WTC11 (cell line): ENCODE measurements at regions not wholly inside any gene's neighbourhood (a gene's known extent, or its start where the extent isn't known, plus 50 kb on each side); places are given as distances from the start of the nearest gene placed in this dataset.

Experiments used
- ATAC-seq: fragments of 200-7000 bp; cut with Tn5 transposase; 2 replicates; pipeline ENCODE4 v1.10.0; 2021; ENCODE audit warnings: mild to moderate bottlenecking, moderate library complexity
- CTCF ChIA-PET: fragments of 300-600 bp; sonication (Branson Sonifier 250); formaldehyde crosslinking; loops from one replicate; lab custom pipeline; 2021; ENCODE audit warnings: antibody characterized with exemption; lab: Charles Lee
- POLR2A ChIA-PET: fragments of 350-600 bp; sonication (Branson Sonifier 250); formaldehyde crosslinking; loops from one replicate; lab custom pipeline; 2021; ENCODE audit warnings: antibody characterized with exemption; lab: Charles Lee
- DNase-seq: peaks from one replicate; pipeline ENCODE4 v3.0.0; 2021; ENCODE audit warnings: low spot score
- H3K27ac Mint-ChIP-seq: 2 replicates; pipeline ENCODE4 v1.8.0; 2021; ENCODE audit warnings: mixed read lengths
- H3K27me3 Mint-ChIP-seq: 2 replicates; pipeline ENCODE4 v1.8.0; 2021; ENCODE audit warnings: low read depth, mild to moderate bottlenecking, moderate library complexity, mixed read lengths
- H3K36me3 Mint-ChIP-seq: 2 replicates; pipeline ENCODE4 v1.8.0; 2021; ENCODE audit warnings: mixed read lengths
- H3K4me1 Mint-ChIP-seq: 2 replicates; pipeline ENCODE4 v1.8.0; 2022; ENCODE audit warnings: mixed read lengths
- H3K4me3 Mint-ChIP-seq: 2 replicates; pipeline ENCODE4 v1.8.0; 2021; ENCODE audit warnings: mild to moderate bottlenecking, moderate library complexity, mixed read lengths
- H3K9me3 Mint-ChIP-seq: 2 replicates; pipeline ENCODE4 v1.8.0; 2021; ENCODE audit warnings: mixed read lengths
- ATF1 ChIP-seq: sonication (generic); formaldehyde crosslinking; IDR thresholded peaks from 2 replicates; pipeline ENCODE4 v1.8.1; 2023; ENCODE audit warnings: mild to moderate bottlenecking, moderate library complexity, missing genetic modification reagents
- CREM ChIP-seq: sonication (generic); formaldehyde crosslinking; IDR thresholded peaks from 2 replicates; pipeline ENCODE4 v1.8.1; 2022; ENCODE audit warnings: mild to moderate bottlenecking, missing genetic modification reagents, moderate library complexity
- ESRRA ChIP-seq: sonication (generic); formaldehyde crosslinking; IDR thresholded peaks from 2 replicates; pipeline ENCODE4 v1.8.1; 2022; ENCODE audit warnings: mild to moderate bottlenecking, missing genetic modification reagents, borderline replicate concordance
- ETV6 ChIP-seq: sonication (generic); formaldehyde crosslinking; IDR thresholded peaks from 2 replicates; pipeline ENCODE4 v1.8.1; 2022; ENCODE audit warnings: mild to moderate bottlenecking, missing genetic modification reagents
- GABPB1 ChIP-seq: sonication (generic); formaldehyde crosslinking; IDR thresholded peaks from 2 replicates; pipeline ENCODE4 v1.8.1; 2023; ENCODE audit warnings: mild to moderate bottlenecking, missing genetic modification reagents
- PRDM15 ChIP-seq: sonication (generic); formaldehyde crosslinking; IDR thresholded peaks from 2 replicates; pipeline ENCODE4 v1.8.0; 2022; ENCODE audit warnings: missing genetic modification reagents
- ZNF232 ChIP-seq: sonication (generic); formaldehyde crosslinking; IDR thresholded peaks from 2 replicates; pipeline ENCODE4 v1.8.0; 2022; ENCODE audit warnings: mild to moderate bottlenecking, missing genetic modification reagents
- ZNF396 ChIP-seq: fragments of 250-450 bp; sonication (Bioruptor Pico); IDR thresholded peaks from 2 replicates; pipeline ENCODE4 v1.8.0; 2021; ENCODE audit warnings: mild to moderate bottlenecking, moderate library complexity, borderline replicate concordance
- TF ChIP-seq, protein P1 (sequence below): fragments of 250-450 bp; sonication (Bioruptor Pico); IDR thresholded peaks from 2 replicates; pipeline ENCODE4 v1.9.0; 2021; ENCODE audit warnings: moderate library complexity, mild to moderate bottlenecking, inconsistent platforms, borderline replicate concordance
- TF ChIP-seq, protein P2 (sequence below): sonication (generic); formaldehyde crosslinking; IDR thresholded peaks from 2 replicates; pipeline ENCODE4 v1.8.0; 2022; ENCODE audit warnings: mild to moderate bottlenecking, missing genetic modification reagents
- TF ChIP-seq, protein P3 (sequence below): fragments of 250-450 bp; sonication (Bioruptor Pico); IDR thresholded peaks from 2 replicates; pipeline ENCODE4 v1.9.0; 2021; ENCODE audit warnings: mild to moderate bottlenecking

DNA sequence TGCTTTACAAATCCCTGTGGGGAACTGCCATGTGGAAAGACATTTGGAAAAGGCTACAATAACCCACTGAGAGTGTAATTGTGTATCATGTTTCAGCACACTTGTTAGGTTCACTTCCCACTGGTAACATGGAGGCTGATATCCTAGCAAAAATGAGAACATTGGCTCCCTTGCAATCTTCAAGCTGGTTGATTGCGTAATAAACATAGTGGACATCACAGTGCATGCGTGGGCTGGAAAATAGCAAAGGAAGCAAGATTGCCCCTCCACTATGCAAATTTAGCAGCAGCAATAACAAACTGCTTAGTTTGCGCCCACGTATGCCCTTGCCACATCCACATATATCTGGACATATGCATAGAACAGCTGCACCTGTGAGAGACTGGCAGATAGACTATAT, 410.2 kb downstream of the MEI4 start:
- DNase-seq (no peak), ATAC-seq (no peak)
- Mint-ChIP-seq H3K9me3 (no peaks in the 10 kb centered on the region), H3K4me3 (no peak overlapping the region), H3K27me3 (no peaks in the 10 kb centered on the region; the same call in 1 of the 2 replicates), H3K4me1 (no peaks in the 10 kb centered on the region), H3K27ac (no peak overlapping the region), H3K36me3 (no peaks in the 10 kb centered on the region)
- TF ChIP-seq ESRRA (CRISPR knock-in tag) = no peak
- TF ChIP-seq, protein P1, sequence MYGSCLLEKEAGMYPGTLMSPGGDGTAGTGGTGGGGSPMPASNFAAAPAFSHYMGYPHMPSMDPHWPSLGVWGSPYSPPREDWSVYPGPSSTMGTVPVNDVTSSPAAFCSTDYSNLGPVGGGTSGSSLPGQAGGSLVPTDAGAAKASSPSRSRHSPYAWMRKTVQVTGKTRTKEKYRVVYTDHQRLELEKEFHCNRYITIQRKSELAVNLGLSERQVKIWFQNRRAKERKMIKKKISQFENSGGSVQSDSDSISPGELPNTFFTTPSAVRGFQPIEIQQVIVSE (CRISPR knock-in tag) = no peak
- TF ChIP-seq ETV6 (CRISPR knock-in tag) = no peak
- ChIA-PET POLR2A (no interaction called here), CTCF (no interaction called here)

DNA sequence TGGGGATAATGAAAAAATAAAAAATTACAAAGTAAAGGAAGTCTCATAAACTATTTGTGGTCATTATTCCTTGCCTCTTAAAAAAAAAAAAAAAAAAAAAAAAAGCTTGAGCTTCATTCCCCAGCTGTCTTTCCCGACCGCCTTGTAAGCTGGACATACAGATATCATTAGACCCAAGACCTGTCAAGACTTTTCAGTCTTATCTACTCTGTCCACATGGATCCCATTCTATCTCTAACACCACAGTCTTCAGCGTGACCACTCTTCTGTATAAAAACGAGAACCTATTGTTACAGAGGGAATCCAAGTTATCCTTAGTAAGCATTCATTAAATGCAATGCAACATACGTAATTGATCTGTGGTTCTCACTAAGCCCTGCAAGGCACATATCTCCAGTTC, 423.5 kb downstream of the MEI4 start:
- DNase-seq = no peak
- no peaks in the 10 kb centered on the region for H3K27me3 Mint-ChIP-seq
- CTCF ChIA-PET = no interaction called here
- TF ChIP-seq PRDM15 (CRISPR knock-in tag) (no peak), ZNF232 (no peak), GABPB1 (CRISPR knock-in tag) (no peak), ATF1 (CRISPR knock-in tag) (no peak), ZNF396 (CRISPR knock-in tag) (no peak)
- TF ChIP-seq, protein P2, sequence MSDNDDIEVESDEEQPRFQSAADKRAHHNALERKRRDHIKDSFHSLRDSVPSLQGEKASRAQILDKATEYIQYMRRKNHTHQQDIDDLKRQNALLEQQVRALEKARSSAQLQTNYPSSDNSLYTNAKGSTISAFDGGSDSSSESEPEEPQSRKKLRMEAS (CRISPR knock-in tag) = no peak
- TF ChIP-seq, all 79 proteins: peak for 0
- no peak for ATAC-seq
- no peaks in the 10 kb centered on the region for H3K9me3 Mint-ChIP-seq
- POLR2A ChIA-PET = no interaction called here
- H3K4me1 Mint-ChIP-seq = no peaks in the 10 kb centered on the region
- H3K27ac Mint-ChIP-seq = no peak overlapping the region
- H3K36me3 Mint-ChIP-seq = no peaks in the 10 kb centered on the region
- H3K4me3 Mint-ChIP-seq = no peak overlapping the region

DNA sequence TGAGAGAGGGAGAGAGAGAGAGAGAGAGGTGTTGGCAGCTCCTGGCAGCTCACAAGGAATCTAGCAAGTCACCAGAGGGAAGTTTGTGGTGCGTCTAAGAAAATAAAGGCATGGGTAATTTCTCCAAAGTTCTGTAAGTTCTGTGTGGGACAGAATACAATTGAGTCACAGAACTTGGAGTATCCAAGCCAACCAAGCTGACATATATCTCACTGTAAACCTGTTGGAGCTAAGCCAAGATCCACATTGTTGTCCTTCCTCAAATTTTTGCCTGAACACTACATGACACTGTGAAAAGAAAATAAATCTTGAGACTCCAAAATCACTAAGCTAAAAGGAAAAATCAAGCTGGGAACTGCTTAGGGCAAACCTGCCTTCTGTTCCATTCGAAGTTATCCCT, 436.7 kb downstream of the MEI4 start:
- H3K4me3 Mint-ChIP-seq = no peak overlapping the region

More for the DNA sequence above, 436.7 kb downstream of the MEI4 start:
- Mint-ChIP-seq H3K36me3 (no peaks in the 10 kb centered on the region), H3K9me3 (no peaks in the 10 kb centered on the region), H3K4me1 (peaks cover 22% of the 10 kb centered on the region), H3K27ac (no peak overlapping the region), H3K27me3 (peaks cover 8% of the 10 kb centered on the region)
- ATAC-seq (no peak), DNase-seq (no peak)
- ChIA-PET CTCF (no interaction called here), POLR2A (no interaction called here)
- TF ChIP-seq, protein P1 (CRISPR knock-in tag) = no peak
- TF ChIP-seq CREM (CRISPR knock-in tag) = no peak
- TF ChIP-seq, protein P3, sequence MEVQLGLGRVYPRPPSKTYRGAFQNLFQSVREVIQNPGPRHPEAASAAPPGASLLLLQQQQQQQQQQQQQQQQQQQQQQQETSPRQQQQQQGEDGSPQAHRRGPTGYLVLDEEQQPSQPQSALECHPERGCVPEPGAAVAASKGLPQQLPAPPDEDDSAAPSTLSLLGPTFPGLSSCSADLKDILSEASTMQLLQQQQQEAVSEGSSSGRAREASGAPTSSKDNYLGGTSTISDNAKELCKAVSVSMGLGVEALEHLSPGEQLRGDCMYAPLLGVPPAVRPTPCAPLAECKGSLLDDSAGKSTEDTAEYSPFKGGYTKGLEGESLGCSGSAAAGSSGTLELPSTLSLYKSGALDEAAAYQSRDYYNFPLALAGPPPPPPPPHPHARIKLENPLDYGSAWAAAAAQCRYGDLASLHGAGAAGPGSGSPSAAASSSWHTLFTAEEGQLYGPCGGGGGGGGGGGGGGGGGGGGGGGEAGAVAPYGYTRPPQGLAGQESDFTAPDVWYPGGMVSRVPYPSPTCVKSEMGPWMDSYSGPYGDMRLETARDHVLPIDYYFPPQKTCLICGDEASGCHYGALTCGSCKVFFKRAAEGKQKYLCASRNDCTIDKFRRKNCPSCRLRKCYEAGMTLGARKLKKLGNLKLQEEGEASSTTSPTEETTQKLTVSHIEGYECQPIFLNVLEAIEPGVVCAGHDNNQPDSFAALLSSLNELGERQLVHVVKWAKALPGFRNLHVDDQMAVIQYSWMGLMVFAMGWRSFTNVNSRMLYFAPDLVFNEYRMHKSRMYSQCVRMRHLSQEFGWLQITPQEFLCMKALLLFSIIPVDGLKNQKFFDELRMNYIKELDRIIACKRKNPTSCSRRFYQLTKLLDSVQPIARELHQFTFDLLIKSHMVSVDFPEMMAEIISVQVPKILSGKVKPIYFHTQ = no peak
